Hematopoietic multipotent progenitor cell treated with erythropoietin and hydrocortisone succinate and interleukin-3 and kit ligand, for 6 days (in vitro differentiated cells): ENCODE measurements at regions not wholly inside any gene's neighbourhood (a gene's known extent, or its start where the extent isn't known, plus 50 kb on each side); places are given as distances from the start of the nearest gene placed in this dataset.
"Not testable (repeated sequence)": the region's sequence is repeated elsewhere in the genome, so short reads cannot be mapped to it uniquely, and the experiment has no call there.

ENCODE experiments used
- DNase-seq: peaks from one replicate; pipeline ENCODE4 v3.0.0-alpha.2; 2015

GRCh38 chr4:130985371-130985770, 1889.4 kb downstream of the C4orf33 start:
- no peak for DNase-seq

- no peak for DNase-seq
Measured at GRCh38 chr4:130995988-130996387, 1900.0 kb downstream of the C4orf33 start.

- no peak for DNase-seq
Measured at GRCh38 chr4:131001371-131001770, 1905.4 kb downstream of the C4orf33 start.

- DNase-seq = no peak
Measured at GRCh38 chr4:131002132-131002531, 1906.2 kb downstream of the C4orf33 start.

- no peak for DNase-seq
Measured at GRCh38 chr4:131006388-131006787, 1910.4 kb downstream of the C4orf33 start.

- not testable (repeated sequence) for DNase-seq
Measured at GRCh38 chr4:131011961-131012360, 1916.0 kb downstream of the C4orf33 start.

GRCh38 chr4:131013226-131013625, 1917.3 kb downstream of the C4orf33 start:
- no peak for DNase-seq

- DNase-seq = no peak
Measured at GRCh38 chr4:131026771-131027170, 1930.8 kb downstream of the C4orf33 start.

- no peak for DNase-seq
Measured at GRCh38 chr4:131044368-131044767, 1948.4 kb downstream of the C4orf33 start.

- no peak for DNase-seq
Measured at GRCh38 chr4:131046821-131047220, 1950.9 kb downstream of the C4orf33 start.

- no peak for DNase-seq
Measured at GRCh38 chr4:131052646-131053045, 1956.7 kb downstream of the C4orf33 start.

GRCh38 chr4:131054489-131055019, 1958.6 kb downstream of the C4orf33 start:
- DNase-seq = no peak

- no peak for DNase-seq
Measured at GRCh38 chr4:131061734-131062133, 1965.8 kb downstream of the C4orf33 start.

GRCh38 chr4:131063878-131064277, 1967.9 kb downstream of the C4orf33 start:
- DNase-seq = no peak

GRCh38 chr4:131081069-131081468, 1985.1 kb downstream of the C4orf33 start:
- DNase-seq = no peak

- no peak for DNase-seq
Measured at GRCh38 chr4:131084997-131085396, 1989.0 kb downstream of the C4orf33 start.

GRCh38 chr4:131091896-131092295, 1995.9 kb downstream of the C4orf33 start:
- peak; percentile 53 for DNase-seq

- no peak for DNase-seq
Measured at GRCh38 chr4:131093303-131093702, 1997.4 kb downstream of the C4orf33 start.

- no peak for DNase-seq
Measured at GRCh38 chr4:131098976-131099375, 2003.0 kb downstream of the C4orf33 start.

GRCh38 chr4:131113273-131113672, 2017.3 kb downstream of the C4orf33 start:
- no peak for DNase-seq

- DNase-seq = no peak
Measured at GRCh38 chr4:131113704-131114103, 2017.8 kb downstream of the C4orf33 start.

GRCh38 chr4:131119661-131120060, 2023.7 kb downstream of the C4orf33 start:
- DNase-seq = no peak

GRCh38 chr4:131137196-131137595, 2011.9 kb upstream of the PCDH10 start:
- no peak for DNase-seq

GRCh38 chr4:131159261-131159660, 1989.8 kb upstream of the PCDH10 start:
- no peak for DNase-seq

GRCh38 chr4:131192318-131192717, 1956.8 kb upstream of the PCDH10 start:
- no peak for DNase-seq

- DNase-seq = no peak
Measured at GRCh38 chr4:131207589-131207988, 1941.5 kb upstream of the PCDH10 start.
